GM23248 (cell line): ENCODE measurements at regions not wholly inside any gene's neighbourhood (a gene's known extent, or its start where the extent isn't known, plus 50 kb on each side); places are given as distances from the start of the nearest gene placed in this dataset.

ENCODE experiments used
- EZH2 ChIP-seq: fragments of 200-600 bp; sonication (generic); IDR thresholded peaks from 2 replicates; pipeline ENCODE4 v1.6.1; 2018; ENCODE audit warnings: antibody characterized with exemption, mild to moderate bottlenecking; ENCODE audit not compliant: insufficient read depth, poor library complexity, severe bottlenecking
- EZH2phosphoT487 ChIP-seq: fragments of 200-600 bp; sonication (generic); IDR thresholded peaks from 2 replicates; pipeline ENCODE4 v1.6.1; 2018; ENCODE audit warnings: antibody characterized with exemption, moderate library complexity, mild to moderate bottlenecking, low read depth; ENCODE audit not compliant: insufficient read depth

GRCh38 chr18:61662726-61663125 lies 230.1 kb downstream of the RNF152 start:
- no peak for TF ChIP-seq EZH2
- TF ChIP-seq EZH2phosphoT487: no peak
